Frontal cortex (tissue), 3 donors: ENCODE measurements at regions not wholly inside any gene's neighbourhood (a gene's known extent, or its start where the extent isn't known, plus 50 kb on each side); places are given as distances from the start of the nearest gene placed in this dataset.

Experiments used
- DNase-seq, 2 donors: peaks; one replicate each; pipeline ENCODE4 v3.0.0; 2012; ENCODE audit warnings: low spot score in 2 of 2
- FAIRE-seq: peaks from 2 replicates; lab custom pipeline; 2012; peaks lifted over from hg19 to GRCh38; lab: Jason Lieb, UNC
- donor health status: control.
- donor health status: control.
- donor health status: control.

- DNase-seq (no peak), FAIRE-seq (no peak)
These were observed 689.7 kb upstream of the CELF2 start for GRCh38 chr10:10327934-10328333.

DNA sequence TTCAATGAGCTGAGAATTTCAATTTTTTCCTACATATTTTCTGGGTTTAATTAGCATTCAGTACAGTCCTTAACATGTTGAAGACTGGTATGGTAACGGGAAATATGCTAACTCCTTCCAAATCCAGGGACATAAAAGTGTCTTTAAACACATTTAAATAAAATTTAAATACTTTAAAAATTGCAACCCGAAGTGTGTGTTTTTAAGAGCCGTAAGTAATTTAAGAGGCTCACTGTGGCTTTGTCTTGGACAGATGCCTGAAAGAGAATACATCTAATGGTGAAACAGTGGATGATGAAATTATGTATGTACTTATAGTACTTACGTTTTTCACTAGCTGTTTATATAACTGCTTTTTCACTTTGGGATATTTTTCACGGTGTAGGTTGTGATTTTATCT is 687.3 kb upstream of the CELF2 start:
- DNase-seq (no peak), FAIRE-seq (no peak)

- DNase-seq (no peak), FAIRE-seq (no peak)
These were observed 684.9 kb upstream of the CELF2 start for GRCh38 chr10:10332786-10333185.

GRCh38 chr10:10333622-10334021 is 684.0 kb upstream of the CELF2 start:
- DNase-seq (no peak), FAIRE-seq (no peak)

DNA sequence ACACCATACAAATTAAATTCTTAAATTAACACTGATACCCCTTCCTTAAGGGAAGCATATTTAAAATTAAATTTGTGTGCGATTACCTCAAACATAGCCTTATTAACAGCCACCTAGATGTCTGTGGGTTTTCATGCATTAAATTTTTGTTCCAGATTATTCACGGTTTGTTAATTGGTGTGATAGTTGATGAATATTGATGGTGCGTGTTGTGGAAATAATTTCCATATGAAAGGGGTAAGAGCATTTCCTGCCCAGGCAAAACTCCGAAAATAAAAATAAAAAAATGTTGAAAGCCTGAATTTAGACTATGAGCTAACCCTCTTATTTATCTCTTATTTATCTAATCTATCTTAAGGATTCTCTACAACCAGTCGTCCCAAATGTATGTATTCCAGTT is 679.3 kb upstream of the CELF2 start:
- no peak for FAIRE-seq
- DNase-seq: no peak

DNA sequence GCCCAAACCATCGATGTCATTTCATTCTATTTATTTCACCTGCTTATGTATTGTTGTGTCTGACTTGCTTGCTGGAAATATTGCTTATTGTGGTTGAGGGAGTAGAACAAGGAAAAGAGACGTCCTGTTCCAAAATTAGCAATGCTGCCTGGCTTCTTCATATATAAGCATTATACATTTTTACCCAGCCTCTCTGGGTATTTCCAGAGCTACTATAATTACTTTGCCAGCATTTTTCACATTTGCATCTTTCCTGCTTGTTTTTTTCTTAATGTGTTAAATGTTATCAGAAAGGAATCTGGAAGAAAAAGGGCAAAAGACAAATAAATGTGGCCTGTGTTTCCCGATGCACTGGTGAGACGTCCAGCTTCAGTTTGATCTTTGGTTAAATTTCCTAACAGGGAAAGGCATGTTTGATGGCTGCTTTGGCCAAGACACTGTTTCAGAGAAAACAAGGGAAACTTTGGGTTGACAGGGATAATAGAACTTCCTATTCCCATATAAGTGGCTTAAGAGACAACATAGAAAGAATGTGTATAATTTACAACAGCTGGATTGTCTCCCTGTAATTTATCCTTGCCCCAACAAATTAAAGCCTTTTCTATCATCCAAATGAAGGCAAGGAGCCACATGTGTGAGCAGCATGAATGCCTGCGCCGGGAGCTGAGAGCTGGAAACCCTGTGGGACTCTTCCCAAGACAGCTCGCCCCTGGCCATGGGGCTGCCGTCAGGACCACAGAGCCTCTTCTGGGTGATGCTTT is 671.1 kb upstream of the CELF2 start:
- DNase-seq (no peak), FAIRE-seq (no peak)

DNA sequence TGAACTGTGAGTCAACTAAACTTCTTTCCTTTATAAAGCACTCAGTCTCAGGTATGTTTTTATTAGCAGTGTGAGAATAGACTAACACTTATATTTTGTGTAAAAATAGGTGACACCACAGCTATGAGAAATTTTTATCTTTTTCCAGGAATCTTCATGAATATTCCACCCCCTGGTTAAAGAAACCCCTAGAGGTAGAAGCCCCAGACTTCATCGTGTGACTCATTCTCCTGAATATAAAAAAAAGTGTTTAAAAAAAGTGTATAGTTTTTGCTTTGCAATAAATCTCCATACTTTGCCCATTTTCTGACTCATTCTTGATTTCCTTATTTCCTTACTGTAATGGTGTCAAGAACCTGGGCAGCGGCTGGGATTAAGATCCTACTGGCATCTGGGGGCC is 667.6 kb upstream of the CELF2 start:
- DNase-seq: no peak
- FAIRE-seq: no peak

DNA sequence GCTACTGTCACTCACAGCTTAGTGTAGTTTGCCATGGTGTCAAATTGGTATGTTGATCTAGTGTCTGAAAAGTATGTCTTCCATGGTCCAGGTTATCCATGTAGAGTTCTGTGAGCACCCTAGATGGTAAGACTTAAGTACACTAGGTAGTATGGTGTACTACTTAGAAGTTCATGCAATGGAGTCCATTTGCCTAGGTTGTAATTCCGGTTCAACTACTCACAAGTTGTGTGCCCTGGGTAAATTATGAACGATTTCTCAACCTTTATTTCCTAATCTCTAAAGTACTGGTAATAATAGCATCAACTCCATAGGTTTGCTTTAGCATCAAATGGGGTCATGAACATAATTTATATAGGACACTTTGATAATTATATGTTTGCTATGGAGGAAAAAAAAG is 666.2 kb upstream of the CELF2 start:
- FAIRE-seq: no peak
- DNase-seq: no peak

GRCh38 chr10:10353326-10353868 is 664.3 kb upstream of the CELF2 start:
- DNase-seq (no peak), FAIRE-seq (no peak)

GRCh38 chr10:10359263-10359662 is 658.4 kb upstream of the CELF2 start:
- FAIRE-seq: no peak

DNA sequence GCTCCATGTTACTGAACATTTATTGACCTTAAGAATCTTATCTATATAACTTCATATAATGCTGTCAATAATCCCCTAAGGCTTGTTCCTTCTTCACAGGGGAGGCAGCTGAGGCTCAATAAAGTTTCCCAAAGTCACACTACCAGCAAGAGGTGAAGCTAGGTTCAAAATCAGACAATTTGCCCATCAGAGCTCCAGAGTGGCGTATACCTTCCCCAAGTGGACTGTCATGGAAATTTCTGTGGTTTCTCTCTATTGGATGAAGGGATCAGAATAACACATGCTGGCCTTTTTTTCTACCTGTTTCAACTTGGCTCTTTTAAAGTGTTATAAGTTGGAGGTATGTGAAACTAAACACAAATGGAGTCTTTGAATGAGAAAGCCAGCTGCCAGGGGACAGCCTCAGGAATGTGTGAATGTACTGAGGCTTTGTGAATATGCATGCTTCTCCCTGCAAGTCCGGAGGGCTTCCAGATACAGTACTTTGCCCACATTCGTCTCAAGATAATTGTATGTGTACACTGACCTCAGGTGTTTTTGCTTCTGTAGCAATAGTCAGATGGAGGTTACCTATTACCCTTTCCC is 656.3 kb upstream of the CELF2 start:
- DNase-seq (no peak), FAIRE-seq (no peak)

More at GRCh38 chr10:10359263-10359662, 658.4 kb upstream of the CELF2 start:
- DNase-seq: no peak

DNA sequence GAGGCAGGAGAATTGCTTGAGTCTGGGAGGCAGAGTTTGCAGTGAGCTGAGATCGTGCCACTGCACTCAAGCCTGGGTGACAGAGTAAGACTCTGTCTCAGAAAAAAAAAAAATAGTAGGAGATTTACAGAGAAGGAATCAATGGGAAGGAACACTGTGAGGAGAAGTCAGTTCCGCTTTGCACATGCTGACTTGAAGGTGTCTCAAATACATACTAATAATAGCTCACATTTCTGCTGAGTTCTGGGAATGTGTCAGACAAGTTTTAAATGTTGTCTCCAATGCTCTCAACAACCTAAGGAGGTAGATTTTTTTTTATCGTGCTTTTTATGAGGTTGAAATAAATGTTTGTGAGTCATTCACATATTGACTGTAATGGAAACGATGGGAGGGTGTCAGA is 654.9 kb upstream of the CELF2 start:
- DNase-seq (no peak), FAIRE-seq (no peak)

GRCh38 chr10:10363217-10363616 is 654.5 kb upstream of the CELF2 start:
- FAIRE-seq (no peak), DNase-seq (no peak)

- FAIRE-seq: no peak
- DNase-seq: no peak
These were observed 652.8 kb upstream of the CELF2 start for GRCh38 chr10:10364902-10365301.

- no peak for DNase-seq
These were observed 652.0 kb upstream of the CELF2 start for GRCh38 chr10:10365676-10366075.

GRCh38 chr10:10366836-10367235 is 650.8 kb upstream of the CELF2 start:
- DNase-seq (no peak), FAIRE-seq (no peak)

More at GRCh38 chr10:10365676-10366075, 652.0 kb upstream of the CELF2 start:
- no peak for FAIRE-seq

DNA sequence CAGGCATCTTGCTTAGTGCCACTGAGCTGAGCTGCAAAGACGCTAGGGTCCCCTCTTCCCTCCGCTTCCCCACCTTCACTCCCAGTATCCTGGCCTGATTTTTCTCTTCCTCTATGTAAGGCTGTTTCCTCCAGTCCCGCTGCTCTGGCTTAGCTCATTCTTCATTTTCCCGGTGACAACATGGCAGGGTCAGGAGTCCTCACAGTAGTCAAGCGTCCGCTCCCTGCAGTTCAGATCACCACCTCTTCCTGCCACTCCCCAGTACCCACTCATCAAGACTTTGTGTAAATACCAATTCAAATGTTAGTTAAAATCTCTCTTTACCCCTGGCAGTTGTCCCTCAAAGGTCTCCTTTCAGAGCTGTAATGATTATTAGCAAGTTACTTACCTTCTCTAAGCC is 650.4 kb upstream of the CELF2 start:
- FAIRE-seq: no peak

DNA sequence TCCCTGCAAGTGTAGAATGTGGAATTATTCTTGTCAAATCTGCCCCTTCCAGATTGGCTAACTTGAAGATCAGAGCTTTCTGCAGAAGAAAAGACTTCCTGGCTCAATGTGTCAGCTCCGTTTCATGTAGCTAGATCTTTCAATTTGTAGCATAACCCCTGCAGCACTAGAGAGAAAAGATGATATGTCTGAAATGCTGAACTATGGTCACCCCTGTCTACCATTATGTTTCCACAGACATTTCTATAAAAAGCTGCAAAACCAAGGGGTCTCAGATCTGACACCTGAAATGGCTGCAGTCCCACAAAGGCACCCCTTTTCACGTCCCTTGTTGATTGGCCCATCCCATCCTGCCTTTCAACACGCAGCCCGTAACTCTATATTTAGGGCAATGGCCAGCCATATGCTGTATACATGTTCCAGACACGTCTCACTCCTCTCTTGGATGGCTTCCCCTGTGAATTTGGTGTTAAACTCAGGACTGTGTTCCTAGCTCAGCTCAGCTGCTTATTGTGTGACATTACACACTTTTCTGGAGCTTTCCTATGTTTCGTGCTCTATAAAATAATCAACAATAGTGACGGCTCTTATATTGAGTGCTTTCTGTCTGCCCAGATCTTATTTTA is 648.6 kb upstream of the CELF2 start:
- DNase-seq: no peak

More for the DNA sequence above, 650.4 kb upstream of the CELF2 start:
- DNase-seq: no peak

DNA sequence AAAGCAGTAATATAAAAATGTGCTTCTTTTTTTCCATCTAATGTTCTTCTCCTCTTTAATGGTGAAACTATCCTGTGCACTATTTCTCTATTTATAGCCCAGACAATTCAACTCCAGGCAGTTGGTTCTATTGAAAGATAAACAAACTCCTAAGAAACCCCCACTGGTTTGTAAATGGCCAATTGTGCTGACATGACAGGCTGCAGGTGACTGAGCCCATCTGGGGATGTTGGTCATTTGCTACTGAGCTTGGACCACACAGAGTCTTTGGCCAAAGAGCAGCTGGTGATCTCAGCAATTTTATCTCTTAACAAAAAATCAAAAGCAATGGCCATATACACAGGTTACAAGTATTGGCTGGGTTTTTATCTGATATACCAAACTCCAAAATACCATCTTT is 631.8 kb upstream of the CELF2 start:
- no peak for FAIRE-seq

More for the DNA sequence above, 648.6 kb upstream of the CELF2 start:
- no peak for FAIRE-seq

GRCh38 chr10:10389182-10389581 is 628.5 kb upstream of the CELF2 start:
- DNase-seq: no peak
- no peak for FAIRE-seq

More for the DNA sequence above, 631.8 kb upstream of the CELF2 start:
- no peak for DNase-seq

DNA sequence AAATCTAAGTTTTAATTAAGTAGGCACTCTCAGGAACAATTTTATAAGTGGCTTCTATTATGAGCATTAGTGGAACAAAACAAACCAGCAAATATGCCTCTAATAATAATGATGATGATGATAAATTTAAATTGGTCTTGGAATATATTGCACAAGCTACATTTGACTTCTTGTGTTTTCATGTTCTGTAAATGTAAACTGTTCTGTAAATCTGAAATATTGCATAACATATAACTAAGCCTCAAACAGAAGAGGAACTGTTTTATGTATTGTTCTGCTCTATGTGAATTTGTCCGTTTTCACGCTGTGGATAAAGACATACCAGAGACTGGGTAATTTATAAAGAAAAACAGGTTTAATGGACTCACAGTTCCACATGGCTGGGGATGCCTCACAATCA is 625.2 kb upstream of the CELF2 start:
- FAIRE-seq: no peak
- DNase-seq: no peak
